Keratinocyte (primary cell): ENCODE measurements at regions not wholly inside any gene's neighbourhood (a gene's known extent, or its start where the extent isn't known, plus 50 kb on each side); places are given as distances from the start of the nearest gene placed in this dataset.

ENCODE experiments used
- DNase-seq: peaks from one replicate; pipeline ENCODE4 v3.0.0-alpha.2; 2011; ENCODE audit warnings: low read depth, missing footprints, low spot score
- FAIRE-seq: peaks from 2 replicates; lab custom pipeline; 2011; peaks lifted over from hg19 to GRCh38; lab: Jason Lieb, UNC
- H2AFZ ChIP-seq: 2 replicates; pipeline ENCODE4 v1.6.0; 2012; ENCODE audit warnings: low read length, control low read depth, inconsistent platforms; ENCODE audit not compliant: control insufficient read depth
- H3K27ac ChIP-seq: 2 replicates; pipeline ENCODE4 v1.5.1; 2011; ENCODE audit warnings: low read length; ENCODE audit not compliant: control insufficient read depth, insufficient read depth
- H3K27me3 ChIP-seq: 3 replicates; pipeline ENCODE4 v1.6.0; 2011; ENCODE audit warnings: low read length; ENCODE audit not compliant: control insufficient read depth, insufficient read depth; ENCODE audit errors: extremely low read depth
- H3K36me3 ChIP-seq, 2 experiments: 2 replicates in 1 of 2; 3 replicates in 1 of 2; pipeline ENCODE4 v1.5.1; 2011; ENCODE audit warnings: low read length in 2 of 2, mild to moderate bottlenecking in 1 of 2; ENCODE audit not compliant: control insufficient read depth in 2 of 2, insufficient read depth in 2 of 2; ENCODE audit errors: extremely low read depth in 1 of 2
- H3K4me1 ChIP-seq: 3 replicates; pipeline ENCODE4 v1.5.1; 2011; ENCODE audit warnings: low read length; ENCODE audit not compliant: control insufficient read depth, insufficient read depth; ENCODE audit errors: extremely low read depth
- H3K4me2 ChIP-seq: 3 replicates; pipeline ENCODE4 v1.6.0; 2011; ENCODE audit warnings: low read depth, low read length; ENCODE audit not compliant: control insufficient read depth, insufficient read depth; ENCODE audit errors: extremely low read depth
- H3K4me3 ChIP-seq, 3 experiments: fragments of 200-600 bp in 1 of 3; sonication (generic) in 1 of 3; 2 replicates in 2 of 3; 3 replicates in 1 of 3; pipeline ENCODE4 v1.5.1; 2011 to 2016; ENCODE audit warnings: low read length in 3 of 3, mild to moderate bottlenecking in 3 of 3, control low read depth in 2 of 3, inconsistent platforms in 1 of 3, low read depth in 1 of 3, mixed read lengths in 1 of 3, mixed run types in 1 of 3, moderate library complexity in 1 of 3; ENCODE audit not compliant: control insufficient read depth in 2 of 3, insufficient read depth in 2 of 3; ENCODE audit errors: extremely low read depth in 1 of 3
- H3K79me2 ChIP-seq: 2 replicates; pipeline ENCODE4 v1.6.0; 2012; ENCODE audit warnings: low read length; ENCODE audit not compliant: control insufficient read depth, insufficient read depth
- H3K9ac ChIP-seq: 3 replicates; pipeline ENCODE4 v1.6.0; 2011; ENCODE audit warnings: low read length; ENCODE audit not compliant: control insufficient read depth, insufficient read depth; ENCODE audit errors: extremely low read depth
- H3K9me1 ChIP-seq: 3 replicates; pipeline ENCODE4 v1.6.0; 2011; ENCODE audit warnings: low read length; ENCODE audit not compliant: control insufficient read depth, insufficient read depth; ENCODE audit errors: extremely low read depth
- H3K9me3 ChIP-seq: 2 replicates; pipeline ENCODE4 v1.5.1; 2012; ENCODE audit warnings: low read depth, low read length; ENCODE audit not compliant: control insufficient read depth
- H4K20me1 ChIP-seq: 3 replicates; pipeline ENCODE4 v1.6.0; 2011; ENCODE audit warnings: low read length; ENCODE audit not compliant: control insufficient read depth, insufficient read depth; ENCODE audit errors: extremely low read depth
- CTCF ChIP-seq, 3 experiments: IDR thresholded peaks in 1 of 3; conservative IDR thresholded peaks in 1 of 3; optimal IDR thresholded peaks in 1 of 3; 2 replicates in 2 of 3; 3 replicates in 1 of 3; pipeline versions ENCODE3 to v1.5.1; 2011; ENCODE audit warnings: low read length in 3 of 3, mild to moderate bottlenecking in 3 of 3, moderate library complexity in 2 of 3, control low read depth in 1 of 3, inconsistent platforms in 1 of 3; ENCODE audit not compliant: insufficient read depth in 2 of 3; ENCODE audit errors: extremely low read depth in 1 of 3
- EZH2 ChIP-seq: IDR thresholded peaks from one replicate; pipeline ENCODE4 v1.6.1; 2012; ENCODE audit warnings: inconsistent platforms, mild to moderate bottlenecking, low read length, moderate library complexity
- dilution Hi-C: fragments of 300-500 bp; cut with MboI; formaldehyde crosslinking; loops from one replicate; pipeline ENCODE4 v1.7.0; 2020; ENCODE audit warnings: low sequenced_read_pairs; ENCODE audit not compliant: extremely low pct_ligation_motif_present

DNA sequence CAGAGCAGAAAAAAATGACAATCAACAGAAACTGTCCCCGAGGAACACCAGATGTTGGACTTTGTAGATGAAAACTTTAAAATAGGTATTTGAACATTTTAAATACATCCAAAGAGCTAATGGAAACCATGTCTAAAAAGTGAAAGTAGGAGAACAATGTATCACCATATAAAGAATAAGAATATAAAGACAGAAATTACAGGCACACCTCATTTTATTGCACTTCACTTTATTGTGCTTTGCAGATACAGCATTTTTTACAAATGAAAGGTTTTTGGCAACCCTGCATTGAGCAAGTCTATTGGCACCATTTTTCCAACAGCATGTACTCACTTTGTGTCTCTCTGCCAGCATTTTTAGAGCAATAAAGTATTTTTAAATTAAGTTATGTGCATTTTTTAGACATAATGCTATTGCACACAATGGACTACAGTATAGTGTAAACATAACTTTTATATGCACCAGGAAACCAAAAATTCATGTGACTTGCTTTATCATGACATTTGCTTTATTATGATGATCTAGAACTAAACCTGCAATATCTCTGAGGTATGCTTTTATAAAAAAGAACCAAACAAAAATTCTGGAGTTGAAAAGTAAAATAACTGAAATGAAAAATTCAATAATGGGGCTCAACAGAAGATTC is 212.4 kb upstream of the CASK start:
- Histone ChIP-seq H3K4me3 (no peak overlapping the region), H3K9ac (no peak overlapping the region), H3K79me2 (no peaks in the 10 kb centered on the region), H3K9me1 (no peaks in the 10 kb centered on the region), H3K4me2 (no peak overlapping the region), H2AFZ (no peak overlapping the region), H3K4me1 (peaks cover 3% of the 10 kb centered on the region), H4K20me1 (no peaks in the 10 kb centered on the region), H3K27ac (no peak overlapping the region), H3K9me3 (no peaks in the 10 kb centered on the region), H3K27me3 (no peaks in the 10 kb centered on the region), H3K36me3 (no peaks in the 10 kb centered on the region)
- no peak for FAIRE-seq
- no peak for DNase-seq
- dilution Hi-C loops = no loop called here
- TF ChIP-seq EZH2 (no peak), CTCF (optimal IDR thresholded peaks at IDR 0.05 in 1 of 3, IDR thresholded peaks at IDR 0.05 in 1 of 3, conservative IDR thresholded peaks at IDR 0.05 in 1 of 3; ENCODE audit: extremely low read depth in 1 of 3, insufficient read depth in 2 of 3, low read length in 3 of 3) (no peak)

- TF ChIP-seq CTCF (optimal IDR thresholded peaks at IDR 0.05 in 1 of 3, IDR thresholded peaks at IDR 0.05 in 1 of 3, conservative IDR thresholded peaks at IDR 0.05 in 1 of 3; ENCODE audit: extremely low read depth in 1 of 3, insufficient read depth in 2 of 3, low read length in 3 of 3) (no peak), EZH2 (no peak)
- dilution Hi-C loops = no loop called here
- H3K9ac ChIP-seq = no peak overlapping the region
- H3K4me1 ChIP-seq = peaks cover 3% of the 10 kb centered on the region
- H3K36me3 ChIP-seq = no peaks in the 10 kb centered on the region
- H3K27ac ChIP-seq = no peak overlapping the region
- no peaks in the 10 kb centered on the region for H3K9me1 ChIP-seq
- no peak overlapping the region for H2AFZ ChIP-seq
- H3K9me3 ChIP-seq = no peaks in the 10 kb centered on the region
- DNase-seq = no peak
- no peaks in the 10 kb centered on the region for H4K20me1 ChIP-seq
- no peak for FAIRE-seq
- H3K4me2 ChIP-seq = no peak overlapping the region
- no peaks in the 10 kb centered on the region for H3K79me2 ChIP-seq
- no peaks in the 10 kb centered on the region for H3K27me3 ChIP-seq
- H3K4me3 ChIP-seq = no peak overlapping the region
Observed at GRCh38 chrX:42131856-42132255, 208.5 kb upstream of the CASK start.
